Brain microvascular endothelial cell (primary cell): ENCODE measurements at regions not wholly inside any gene's neighbourhood (a gene's known extent, or its start where the extent isn't known, plus 50 kb on each side); places are given as distances from the start of the nearest gene placed in this dataset.

Experiments used
- DNase-seq: peaks from one replicate; pipeline ENCODE4 v3.0.0-alpha.2; 2020
- H3K27ac ChIP-seq: fragments of 250-450 bp; sonication (Bioruptor Pico); 2 replicates; pipeline ENCODE4 v1.5.1; 2020; ENCODE audit warnings: mild to moderate bottlenecking, moderate library complexity
- H3K27me3 ChIP-seq: fragments of 250-450 bp; sonication (Bioruptor Pico); replicated peaks from 2 replicates; pipeline ENCODE4 v1.5.1; 2020; ENCODE audit warnings: mild to moderate bottlenecking
- H3K36me3 ChIP-seq: fragments of 250-450 bp; sonication (Bioruptor Pico); replicated peaks from 2 replicates; pipeline ENCODE4 v1.5.1; 2020; ENCODE audit warnings: mild to moderate bottlenecking
- H3K4me3 ChIP-seq: 2 replicates; pipeline ENCODE4 v1.5.1; 2011; ENCODE audit warnings: low read depth, mild to moderate bottlenecking, control low read depth, low read length, moderate library complexity
- in situ Hi-C: cut with HindIII; loops from 2 replicates; pipeline ENCODE4 v1.10.0; 2017; ENCODE audit warnings: low sequenced_read_pairs, low pct_ligation_motif_present
- TF ChIP-seq, protein P1 (sequence below): IDR thresholded peaks from 2 replicates; pipeline ENCODE4 v1.5.1; 2011; ENCODE audit warnings: low read depth, mild to moderate bottlenecking, moderate library complexity, low read length, control low read depth, inconsistent platforms; ENCODE audit errors: missing control alignments

GRCh38 chr2:106735807-106736206, 150.2 kb downstream of the ST6GAL2 start:
- no peaks in the 10 kb centered on the region for H3K36me3 ChIP-seq
- TF ChIP-seq, protein P1, sequence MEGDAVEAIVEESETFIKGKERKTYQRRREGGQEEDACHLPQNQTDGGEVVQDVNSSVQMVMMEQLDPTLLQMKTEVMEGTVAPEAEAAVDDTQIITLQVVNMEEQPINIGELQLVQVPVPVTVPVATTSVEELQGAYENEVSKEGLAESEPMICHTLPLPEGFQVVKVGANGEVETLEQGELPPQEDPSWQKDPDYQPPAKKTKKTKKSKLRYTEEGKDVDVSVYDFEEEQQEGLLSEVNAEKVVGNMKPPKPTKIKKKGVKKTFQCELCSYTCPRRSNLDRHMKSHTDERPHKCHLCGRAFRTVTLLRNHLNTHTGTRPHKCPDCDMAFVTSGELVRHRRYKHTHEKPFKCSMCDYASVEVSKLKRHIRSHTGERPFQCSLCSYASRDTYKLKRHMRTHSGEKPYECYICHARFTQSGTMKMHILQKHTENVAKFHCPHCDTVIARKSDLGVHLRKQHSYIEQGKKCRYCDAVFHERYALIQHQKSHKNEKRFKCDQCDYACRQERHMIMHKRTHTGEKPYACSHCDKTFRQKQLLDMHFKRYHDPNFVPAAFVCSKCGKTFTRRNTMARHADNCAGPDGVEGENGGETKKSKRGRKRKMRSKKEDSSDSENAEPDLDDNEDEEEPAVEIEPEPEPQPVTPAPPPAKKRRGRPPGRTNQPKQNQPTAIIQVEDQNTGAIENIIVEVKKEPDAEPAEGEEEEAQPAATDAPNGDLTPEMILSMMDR, result no peak
- no peak overlapping the region for H3K27ac ChIP-seq
- H3K4me3 ChIP-seq, result no peak overlapping the region
- in situ Hi-C loops, result no loop called here
- no peak for DNase-seq
- H3K27me3 ChIP-seq, result no peaks in the 10 kb centered on the region

- TF ChIP-seq, protein P1, result no peak
- DNase-seq, result no peak
- no peaks in the 10 kb centered on the region for H3K36me3 ChIP-seq
- in situ Hi-C loops, result no loop called here
- H3K4me3 ChIP-seq, result no peak overlapping the region
- H3K27me3 ChIP-seq, result no peaks in the 10 kb centered on the region
- no peak overlapping the region for H3K27ac ChIP-seq
Observed at GRCh38 chr2:106736221-106736620, 149.7 kb downstream of the ST6GAL2 start.

DNA sequence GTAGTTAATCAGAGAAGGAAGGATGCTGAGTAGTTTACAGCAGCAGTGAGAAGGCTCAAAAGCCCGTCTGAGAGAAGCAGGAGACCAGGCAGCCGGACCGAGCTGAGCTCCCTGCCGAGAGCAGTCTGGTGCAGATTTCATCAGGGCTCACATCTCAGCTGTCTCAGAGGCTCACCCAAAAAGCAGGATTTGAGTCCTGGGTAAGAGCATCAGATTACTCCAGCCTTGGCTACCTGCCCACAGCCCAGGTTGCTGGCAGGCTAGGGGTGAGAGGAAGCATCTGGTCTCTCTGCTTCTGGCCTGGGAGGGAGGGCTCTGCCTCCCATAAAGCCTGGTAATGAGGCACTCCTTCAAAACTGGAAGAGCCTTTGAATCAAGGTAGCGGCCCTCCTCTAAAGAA, 140.5 kb downstream of the ST6GAL2 start:
- Histone ChIP-seq H3K27ac (no peak overlapping the region), H3K36me3 (no peaks in the 10 kb centered on the region), H3K27me3 (no peaks in the 10 kb centered on the region), H3K4me3 (no peak overlapping the region)
- no peak for DNase-seq
- TF ChIP-seq, protein P1, result no peak
- in situ Hi-C loops, result no loop called here

- no peaks in the 10 kb centered on the region for H3K36me3 ChIP-seq
- H3K27ac ChIP-seq, result no peak overlapping the region
- TF ChIP-seq, protein P1, result no peak
- no peak overlapping the region for H3K4me3 ChIP-seq
- DNase-seq, result no peak
- H3K27me3 ChIP-seq, result no peaks in the 10 kb centered on the region
- in situ Hi-C loops, result no loop called here
Observed at GRCh38 chr2:106749823-106750222, 136.1 kb downstream of the ST6GAL2 start.
